T-helper 9 cell (primary cell): ENCODE measurements at regions not wholly inside any gene's neighbourhood (a gene's known extent, or its start where the extent isn't known, plus 50 kb on each side); places are given as distances from the start of the nearest gene placed in this dataset.

ENCODE experiments used
- DNase-seq: peaks from one replicate; pipeline ENCODE4 v3.0.0-alpha.2; 2020

GRCh38 chr10:128222332-128222849 is 96.2 kb upstream of the MKI67 start:
- no peak for DNase-seq

DNA sequence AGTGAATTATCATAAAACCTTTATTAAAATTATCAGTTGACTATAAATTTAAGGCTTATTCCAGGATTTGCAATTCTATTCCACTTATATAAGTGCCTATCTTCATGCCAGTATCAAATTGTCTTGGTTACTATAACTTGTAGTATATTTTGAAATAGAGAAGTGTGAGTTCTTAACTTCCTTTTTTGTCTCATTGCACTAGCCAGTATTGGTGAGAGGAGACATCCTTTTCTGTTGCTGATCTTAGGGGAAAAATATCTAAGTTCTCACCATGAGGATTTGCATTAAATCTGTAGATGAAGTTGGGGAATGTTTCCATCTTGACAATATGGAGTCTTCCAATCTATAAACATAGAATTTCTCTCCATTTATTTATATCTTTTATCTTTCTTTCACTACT is 104.2 kb upstream of the MKI67 start:
- DNase-seq = no peak

DNA sequence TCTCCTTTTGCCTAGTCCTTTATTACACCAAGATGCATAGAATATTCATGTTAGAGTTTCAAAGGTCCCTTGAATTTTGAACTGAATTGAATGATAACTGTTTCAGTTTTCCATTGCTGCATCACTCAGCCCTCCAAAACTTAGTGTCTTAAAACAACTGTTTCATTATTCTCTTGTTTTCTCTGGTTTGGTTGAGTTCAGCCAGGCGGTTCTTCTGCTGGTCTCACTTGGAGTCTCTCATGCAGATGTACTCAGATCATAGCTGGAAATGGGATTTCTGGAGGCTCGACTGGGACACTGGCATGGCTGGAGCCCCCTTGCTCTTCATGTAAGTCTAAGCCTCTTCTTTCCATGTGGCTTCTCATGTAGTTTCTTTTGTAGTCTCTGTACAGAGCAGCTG is 107.2 kb upstream of the MKI67 start:
- no peak for DNase-seq

GRCh38 chr10:128237710-128238109 is 111.5 kb upstream of the MKI67 start:
- DNase-seq = no peak

- DNase-seq = no peak
Observed at GRCh38 chr10:128241023-128241422, 114.8 kb upstream of the MKI67 start.

- no peak for DNase-seq
Observed at GRCh38 chr10:128242641-128243040, 116.4 kb upstream of the MKI67 start.

DNA sequence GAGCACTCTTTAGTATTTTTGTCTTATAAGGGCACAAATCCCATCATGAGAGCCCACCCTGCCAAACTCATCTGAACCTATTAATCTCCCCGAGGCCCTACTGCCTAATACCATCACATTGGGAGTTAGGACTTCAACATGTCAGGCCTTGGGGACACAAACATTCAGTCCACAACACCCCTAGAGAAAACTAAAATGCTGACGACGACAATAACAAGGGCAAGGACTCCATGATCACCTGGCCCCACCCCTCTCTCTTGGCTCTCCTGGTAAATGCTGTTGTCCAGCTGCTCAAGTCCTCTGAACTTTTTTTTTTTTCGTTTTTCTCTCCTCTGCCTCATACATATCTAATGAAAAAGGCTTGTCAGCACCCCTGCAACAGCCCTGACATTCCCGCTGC is 118.8 kb upstream of the MKI67 start:
- no peak for DNase-seq

- DNase-seq = no peak
Observed at GRCh38 chr10:128247576-128247975, 121.4 kb upstream of the MKI67 start.

GRCh38 chr10:128254476-128254875 is 128.3 kb upstream of the MKI67 start:
- DNase-seq = no peak

GRCh38 chr10:128257428-128257827 is 131.2 kb upstream of the MKI67 start:
- DNase-seq = no peak

GRCh38 chr10:128258421-128258976 is 132.3 kb upstream of the MKI67 start:
- DNase-seq = no peak

- peak; percentile 23 for DNase-seq
Observed at GRCh38 chr10:128263891-128264688, 137.9 kb upstream of the MKI67 start.

GRCh38 chr10:128265596-128265995 is 139.4 kb upstream of the MKI67 start:
- DNase-seq = no peak

DNA sequence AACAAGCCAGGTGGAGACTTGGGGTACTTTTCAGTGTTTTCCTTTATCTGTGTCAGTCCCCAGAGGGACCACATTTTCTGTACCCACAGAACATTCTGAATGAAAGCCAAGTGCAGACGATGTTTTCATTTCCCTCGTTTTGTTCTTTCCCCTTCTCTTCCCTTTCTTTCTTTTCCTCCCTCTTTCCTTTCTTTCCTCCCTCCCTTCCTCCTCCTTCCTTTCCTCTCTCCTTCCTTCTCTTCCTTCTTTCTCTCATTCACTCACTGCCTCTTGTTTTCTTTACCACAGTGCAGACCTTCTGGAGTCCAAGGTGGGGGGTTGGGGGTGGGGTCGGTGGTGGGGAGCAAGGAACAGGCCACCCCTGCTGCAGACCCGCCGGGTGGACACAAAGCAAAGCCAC is 141.4 kb upstream of the MKI67 start:
- no peak for DNase-seq

- DNase-seq = no peak
Observed at GRCh38 chr10:128268015-128268722, 141.9 kb upstream of the MKI67 start.

DNA sequence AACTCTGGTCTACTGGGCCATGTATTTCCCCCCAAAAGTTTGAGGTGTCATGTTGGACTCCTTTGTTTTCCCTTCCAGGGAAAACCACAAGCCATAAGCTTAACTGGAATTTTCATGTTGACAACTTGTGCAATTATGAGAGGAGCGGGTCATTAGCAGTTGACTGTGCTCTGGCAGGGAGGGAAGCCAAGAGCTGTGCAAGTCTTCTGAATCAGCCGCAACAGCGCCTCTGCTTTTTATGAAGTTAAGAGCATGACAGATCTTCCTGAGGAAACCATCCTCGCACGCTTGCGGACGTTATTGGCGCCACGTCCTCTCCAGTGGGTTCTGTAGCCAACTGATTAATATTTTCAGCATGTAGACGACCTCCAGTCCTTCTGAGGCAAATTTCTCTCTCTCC is 148.7 kb upstream of the MKI67 start:
- DNase-seq = no peak

DNA sequence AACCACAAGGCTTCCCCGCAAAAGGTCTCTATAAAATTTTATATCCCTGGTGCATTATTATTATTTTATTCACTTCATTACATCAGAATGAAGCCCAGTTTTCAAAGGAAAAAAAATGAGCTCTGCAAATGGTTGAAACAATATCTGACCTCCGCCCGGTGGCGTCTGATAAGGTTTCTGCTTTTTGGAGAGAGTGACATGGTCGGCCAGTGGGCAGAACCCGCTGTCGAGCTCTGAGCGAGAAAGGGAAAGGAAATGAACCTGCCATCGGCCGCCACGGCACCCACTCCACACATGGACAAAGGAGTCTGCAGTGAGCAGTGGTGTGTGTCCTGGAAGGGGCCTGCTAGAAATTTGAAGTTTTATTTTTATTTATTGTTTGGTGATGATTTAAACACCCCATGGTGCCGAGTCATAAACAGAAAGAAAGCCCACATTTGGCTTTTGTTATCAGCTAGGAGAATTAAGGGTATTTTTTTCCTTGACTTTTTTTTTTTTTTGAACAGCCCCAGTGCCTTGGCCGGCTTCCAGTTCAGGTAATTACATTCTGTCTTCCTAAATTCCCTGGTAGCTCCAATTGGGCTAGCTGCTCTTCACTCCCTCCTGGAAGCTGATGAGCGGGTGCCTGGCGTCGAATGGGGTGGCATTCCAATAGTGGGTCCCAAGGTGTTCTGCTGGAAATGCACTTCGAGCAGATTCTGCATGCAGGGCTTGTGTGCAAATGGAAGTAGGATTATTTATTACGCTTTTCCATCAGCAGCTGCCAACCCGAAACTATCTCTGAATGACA is 149.4 kb upstream of the MKI67 start:
- no peak for DNase-seq

- DNase-seq = no peak
Observed at GRCh38 chr10:128277267-128277840, 151.1 kb upstream of the MKI67 start.

DNA sequence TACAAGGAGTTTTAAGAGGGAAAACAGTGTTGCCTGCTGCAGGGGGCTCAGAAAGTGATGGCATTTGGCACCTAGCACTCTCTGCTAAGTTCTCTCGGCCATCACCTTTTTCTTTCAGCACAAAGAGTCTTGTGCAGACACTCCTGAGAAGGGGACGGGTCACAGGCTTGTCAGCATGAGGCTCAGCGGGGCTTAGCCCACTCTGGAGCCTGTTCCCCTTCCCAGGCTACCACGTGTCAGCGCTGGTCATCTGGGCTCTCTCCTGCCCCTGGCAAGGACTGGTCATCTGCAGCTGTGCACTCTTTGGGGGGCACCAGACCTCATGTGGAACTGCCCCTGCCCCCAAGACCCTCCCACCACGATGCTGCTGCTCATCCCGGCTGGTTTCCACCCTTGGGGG is 152.1 kb upstream of the MKI67 start:
- no peak for DNase-seq

- no peak for DNase-seq
Observed at GRCh38 chr10:128280271-128280670, 154.0 kb upstream of the MKI67 start.

- DNase-seq = no peak
Observed at GRCh38 chr10:128281343-128281742, 155.1 kb upstream of the MKI67 start.

- DNase-seq = no peak
Observed at GRCh38 chr10:128281861-128282260, 155.6 kb upstream of the MKI67 start.
